HUDEP-2 (cell line): ENCODE measurements at regions not wholly inside any gene's neighbourhood (a gene's known extent, or its start where the extent isn't known, plus 50 kb on each side); places are given as distances from the start of the nearest gene placed in this dataset.
"Not testable (repeated sequence)": the region's sequence is repeated elsewhere in the genome, so short reads cannot be mapped to it uniquely, and the experiment has no call there.

ENCODE experiments used
- DNase-seq, 76 experiments: peaks; one replicate each; lab custom pipeline; 2025; ENCODE audit not compliant: unreplicated experiment in 76 of 76; lab: John Stamatoyannopoulos, UW

- DNase-seq: no peak
Observed at GRCh38 chr4:91989914-91990313, 313.9 kb upstream of the GRID2 start.

GRCh38 chr4:91990726-91991125, 313.0 kb upstream of the GRID2 start:
- DNase-seq: no peak

- no peak for DNase-seq
Observed at GRCh38 chr4:91997045-91997444, 306.7 kb upstream of the GRID2 start.

GRCh38 chr4:92012899-92013867, 290.6 kb upstream of the GRID2 start:
- no peak for DNase-seq

- DNase-seq: no peak
Observed at GRCh38 chr4:92014067-92014466, 289.7 kb upstream of the GRID2 start.

GRCh38 chr4:92021203-92021602, 282.6 kb upstream of the GRID2 start:
- DNase-seq: no peak

GRCh38 chr4:92021788-92022187, 282.0 kb upstream of the GRID2 start:
- DNase-seq: no peak

GRCh38 chr4:92028830-92029229, 274.9 kb upstream of the GRID2 start:
- not testable (repeated sequence) for DNase-seq

GRCh38 chr4:92031825-92032224, 271.9 kb upstream of the GRID2 start:
- DNase-seq: no peak

GRCh38 chr4:92035666-92036065, 268.1 kb upstream of the GRID2 start:
- no peak for DNase-seq

GRCh38 chr4:92045718-92046117, 258.0 kb upstream of the GRID2 start:
- DNase-seq: no peak

GRCh38 chr4:92047209-92047875, 256.4 kb upstream of the GRID2 start:
- no peak for DNase-seq

GRCh38 chr4:92050875-92051274, 252.9 kb upstream of the GRID2 start:
- no peak for DNase-seq

- no peak for DNase-seq
Observed at GRCh38 chr4:92059615-92060014, 244.2 kb upstream of the GRID2 start.

GRCh38 chr4:92060333-92060732, 243.4 kb upstream of the GRID2 start:
- DNase-seq: no peak

GRCh38 chr4:92064574-92064973, 239.2 kb upstream of the GRID2 start:
- no peak for DNase-seq

- no peak for DNase-seq
Observed at GRCh38 chr4:92066485-92066884, 237.3 kb upstream of the GRID2 start.

- DNase-seq: no peak
Observed at GRCh38 chr4:92071587-92071986, 232.2 kb upstream of the GRID2 start.

- no peak for DNase-seq
Observed at GRCh38 chr4:92074839-92075238, 228.9 kb upstream of the GRID2 start.

GRCh38 chr4:92090887-92091286, 212.9 kb upstream of the GRID2 start:
- DNase-seq: no peak

GRCh38 chr4:92091335-92091734, 212.4 kb upstream of the GRID2 start:
- peak in 5 of 76 experiments; percentile 1 to 14 (median 6) for DNase-seq

GRCh38 chr4:92099861-92100260, 203.9 kb upstream of the GRID2 start:
- peak in 1 of 76 experiments; percentile 0 for DNase-seq
